ENCODE measurements at regions not wholly inside any gene's neighbourhood (a gene's known extent, or its start where the extent isn't known, plus 50 kb on each side); places are given as distances from the start of the nearest gene placed in this dataset.

- Histone ChIP-seq H3K36me3 (ENCODE audit: control insufficient read depth, insufficient read depth, low read length) (no peaks in the 10 kb centered on the region), H3K4me3 (ENCODE audit: low read depth, low read length) (no peak overlapping the region), H3K27me3 (ENCODE audit: control insufficient read depth, insufficient read depth, low read length) (no peaks in the 10 kb centered on the region), H3K4me2 (ENCODE audit: low read length) (no peak overlapping the region), H3K27ac (no peak overlapping the region), H3K9me3 (ENCODE audit: control insufficient read depth, low read length) (no peaks in the 10 kb centered on the region), H2AFZ (no peak overlapping the region), H3K4me1 (no peaks in the 10 kb centered on the region), H3K9ac (no peak overlapping the region), H3K79me2 (no peaks in the 10 kb centered on the region)
- TF ChIP-seq CTCF (IDR thresholded peaks at IDR 0.05) = no peak
Measured at GRCh38 chr5:14054965-14055963, 87.9 kb upstream of the TRIO start.

GRCh38 chr5:14054111-14054854 is 88.9 kb upstream of the TRIO start:
- Histone ChIP-seq H2AFZ (no peak overlapping the region), H3K9me3 (ENCODE audit: control insufficient read depth, low read length) (no peaks in the 10 kb centered on the region), H3K79me2 (no peaks in the 10 kb centered on the region), H3K27me3 (ENCODE audit: control insufficient read depth, insufficient read depth, low read length) (no peaks in the 10 kb centered on the region), H3K4me2 (ENCODE audit: low read length) (no peak overlapping the region), H3K4me1 (no peaks in the 10 kb centered on the region), H3K27ac (no peak overlapping the region), H3K4me3 (ENCODE audit: low read depth, low read length) (no peak overlapping the region), H3K36me3 (ENCODE audit: control insufficient read depth, insufficient read depth, low read length) (no peaks in the 10 kb centered on the region), H3K9ac (no peak overlapping the region)
- TF ChIP-seq CTCF (IDR thresholded peaks at IDR 0.05) = no peak

- Histone ChIP-seq H3K79me2 (no peaks in the 10 kb centered on the region), H2AFZ (no peak overlapping the region), H3K27me3 (ENCODE audit: control insufficient read depth, insufficient read depth, low read length) (no peaks in the 10 kb centered on the region), H3K9ac (no peak overlapping the region), H3K4me3 (ENCODE audit: low read depth, low read length) (no peak overlapping the region), H3K9me3 (ENCODE audit: control insufficient read depth, low read length) (no peaks in the 10 kb centered on the region), H3K4me1 (no peaks in the 10 kb centered on the region), H3K27ac (no peak overlapping the region), H3K36me3 (ENCODE audit: control insufficient read depth, insufficient read depth, low read length) (no peaks in the 10 kb centered on the region), H3K4me2 (ENCODE audit: low read length) (no peak overlapping the region)
- TF ChIP-seq CTCF (IDR thresholded peaks at IDR 0.05) = no peak
Measured at GRCh38 chr5:14050821-14051220, 92.3 kb upstream of the TRIO start.

- Histone ChIP-seq H3K27ac (no peak overlapping the region), H2AFZ (no peak overlapping the region), H3K4me2 (ENCODE audit: low read length) (no peak overlapping the region), H3K79me2 (no peaks in the 10 kb centered on the region), H3K4me3 (ENCODE audit: low read depth, low read length) (no peak overlapping the region), H3K4me1 (no peaks in the 10 kb centered on the region), H3K9ac (no peak overlapping the region), H3K27me3 (ENCODE audit: control insufficient read depth, insufficient read depth, low read length) (no peaks in the 10 kb centered on the region), H3K9me3 (ENCODE audit: control insufficient read depth, low read length) (no peaks in the 10 kb centered on the region), H3K36me3 (ENCODE audit: control insufficient read depth, insufficient read depth, low read length) (no peaks in the 10 kb centered on the region)
- no peak for TF ChIP-seq CTCF (IDR thresholded peaks at IDR 0.05)
Measured at GRCh38 chr5:14048434-14048833, 94.7 kb upstream of the TRIO start.
